OCI-LY1 (cell line): ENCODE measurements at regions not wholly inside any gene's neighbourhood (a gene's known extent, or its start where the extent isn't known, plus 50 kb on each side); places are given as distances from the start of the nearest gene placed in this dataset.

Experiments
- H2AFZ ChIP-seq: fragments of 200-600 bp; sonication (generic), shearing (Covaris generic); 2 replicates; pipeline ENCODE4 v1.6.0; 2014; ENCODE audit warnings: antibody characterized with exemption, mild to moderate bottlenecking, low read length
- H3F3A ChIP-seq: fragments of 200-600 bp; sonication (generic), shearing (Covaris generic); 2 replicates; pipeline ENCODE4 v1.6.0; 2014; ENCODE audit warnings: mild to moderate bottlenecking, antibody characterized with exemption, low read length, moderate library complexity; ENCODE audit not compliant: insufficient read depth
- H3K27ac ChIP-seq: fragments of 200-600 bp; sonication (generic); 2 replicates; pipeline ENCODE4 v1.5.1; 2014; ENCODE audit warnings: low read length, mixed run types, mild to moderate bottlenecking, low read depth; ENCODE audit not compliant: poor library complexity, severe bottlenecking
- H3K27me3 ChIP-seq: fragments of 200-600 bp; sonication (generic); 2 replicates; pipeline ENCODE4 v1.6.0; 2014; ENCODE audit warnings: antibody characterized with exemption, mild to moderate bottlenecking, low read length, moderate library complexity; ENCODE audit not compliant: insufficient read depth
- H3K36me3 ChIP-seq: fragments of 200-600 bp; sonication (generic); 2 replicates; pipeline ENCODE4 v1.6.1; 2014; ENCODE audit warnings: mild to moderate bottlenecking, antibody characterized with exemption, low read length, moderate library complexity, mixed read lengths; ENCODE audit not compliant: insufficient read depth
- H3K4me1 ChIP-seq: fragments of 200-600 bp; sonication (generic); 2 replicates; pipeline ENCODE4 v1.5.1; 2014; ENCODE audit warnings: mild to moderate bottlenecking, low read length, moderate library complexity; ENCODE audit not compliant: insufficient read depth, severe bottlenecking
- H3K4me2 ChIP-seq: fragments of 200-600 bp; sonication (generic), shearing (Covaris generic); 2 replicates; pipeline ENCODE4 v1.6.1; 2014; ENCODE audit warnings: low read length
- H3K4me3 ChIP-seq: fragments of 200-600 bp; sonication (generic); 2 replicates; pipeline ENCODE4 v1.5.1; 2014; ENCODE audit warnings: low read length, low read depth, mild to moderate bottlenecking, mixed read lengths; ENCODE audit not compliant: poor library complexity, severe bottlenecking
- H3K79me2 ChIP-seq: fragments of 200-600 bp; shearing (Covaris generic); 2 replicates; pipeline ENCODE4 v1.6.1; 2016; ENCODE audit warnings: mixed run types, low read length, mixed read lengths; ENCODE audit not compliant: insufficient read depth
- H3K9ac ChIP-seq: fragments of 200-600 bp; sonication (generic), shearing (Covaris generic); 2 replicates; pipeline ENCODE4 v1.6.1; 2014; ENCODE audit warnings: mild to moderate bottlenecking, low read length, mixed read lengths
- H3K9me2 ChIP-seq: fragments of 200-600 bp; sonication (generic), shearing (Covaris generic); 2 replicates; pipeline ENCODE4 v1.6.1; 2014; ENCODE audit warnings: low read depth, mild to moderate bottlenecking, low read length, mixed read lengths
- H3K9me3 ChIP-seq: fragments of 200-600 bp; shearing (Covaris generic); 2 replicates; pipeline ENCODE4 v1.6.1; 2014; ENCODE audit warnings: low read length, mixed read lengths
- H4K20me1 ChIP-seq: fragments of 200-600 bp; sonication (generic), shearing (Covaris generic); 2 replicates; pipeline ENCODE4 v1.6.0; 2016; ENCODE audit warnings: mild to moderate bottlenecking, low read length; ENCODE audit not compliant: insufficient read depth
- CTCF ChIP-seq: fragments of 200-600 bp; sonication (generic), shearing (Covaris generic); IDR thresholded peaks from 2 replicates; pipeline ENCODE4 v1.5.1; 2017; ENCODE audit warnings: mild to moderate bottlenecking, antibody characterized with exemption, low read length, moderate library complexity, mixed read lengths
- EZH2 ChIP-seq: fragments of 200-600 bp; sonication (generic), shearing (Covaris generic); IDR thresholded peaks from 2 replicates; pipeline ENCODE4 v1.8.0; 2017; ENCODE audit warnings: borderline replicate concordance, mixed run types, mild to moderate bottlenecking, antibody characterized with exemption, low read length, moderate library complexity, mixed read lengths

GRCh38 chr13:65488606-65489005 lies 1741.5 kb downstream of the PCDH9 start:
- H3K4me1 ChIP-seq, result peaks cover 22% of the 10 kb centered on the region
- H3K27ac ChIP-seq, result peak overlapping the region; percentile 61
- TF ChIP-seq EZH2, result no peak
- H3F3A ChIP-seq, result no peaks in the 10 kb centered on the region
- H3K4me3 ChIP-seq, result peak overlapping the region; percentile 28
- no peaks in the 10 kb centered on the region for H3K36me3 ChIP-seq
- H3K9ac ChIP-seq, result peak overlapping the region; percentile 42
- peaks cover 3% of the 10 kb centered on the region for H3K9me3 ChIP-seq
- H3K27me3 ChIP-seq, result no peaks in the 10 kb centered on the region
- peak overlapping the region; percentile 60 for H3K4me2 ChIP-seq
- peak overlapping the region; percentile 86 for H2AFZ ChIP-seq
- H3K79me2 ChIP-seq, result no peaks in the 10 kb centered on the region
- no peaks in the 10 kb centered on the region for H4K20me1 ChIP-seq
- H3K9me2 ChIP-seq, result no peaks in the 10 kb centered on the region

DNA sequence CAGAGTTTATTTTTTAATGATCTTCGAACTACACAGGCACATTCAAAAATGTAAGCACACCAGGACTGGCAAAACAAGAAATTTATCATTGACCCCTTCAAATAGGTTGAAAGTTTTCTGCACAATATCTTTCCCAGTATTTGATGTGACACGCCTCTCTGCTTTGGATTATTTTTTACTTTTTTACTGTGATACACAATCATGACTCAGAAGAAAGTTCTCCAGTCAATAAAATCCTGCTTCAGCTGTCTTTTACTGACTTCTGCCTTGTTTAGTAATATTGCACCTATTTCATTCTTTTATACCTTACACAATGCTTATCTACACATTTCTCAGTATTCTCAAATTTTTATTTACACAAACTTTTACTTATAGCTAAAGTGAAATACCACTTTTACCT lies 1750.4 kb downstream of the PCDH9 start:
- no peak overlapping the region for H3K4me3 ChIP-seq
- H3K36me3 ChIP-seq, result no peaks in the 10 kb centered on the region
- TF ChIP-seq EZH2 (no peak), CTCF (no peak)
- peaks cover 19% of the 10 kb centered on the region for H3K9me3 ChIP-seq
- peaks cover 14% of the 10 kb centered on the region for H3K4me1 ChIP-seq
- no peak overlapping the region for H3K27ac ChIP-seq
- H4K20me1 ChIP-seq, result no peaks in the 10 kb centered on the region
- H3K27me3 ChIP-seq, result no peaks in the 10 kb centered on the region
- H3K9me2 ChIP-seq, result no peaks in the 10 kb centered on the region
- no peak overlapping the region for H3K4me2 ChIP-seq
- H3F3A ChIP-seq, result no peaks in the 10 kb centered on the region
- no peaks in the 10 kb centered on the region for H3K79me2 ChIP-seq
- no peak overlapping the region for H3K9ac ChIP-seq
- peak overlapping the region; percentile 87; the same call in 1 of the 2 replicates for H2AFZ ChIP-seq

DNA sequence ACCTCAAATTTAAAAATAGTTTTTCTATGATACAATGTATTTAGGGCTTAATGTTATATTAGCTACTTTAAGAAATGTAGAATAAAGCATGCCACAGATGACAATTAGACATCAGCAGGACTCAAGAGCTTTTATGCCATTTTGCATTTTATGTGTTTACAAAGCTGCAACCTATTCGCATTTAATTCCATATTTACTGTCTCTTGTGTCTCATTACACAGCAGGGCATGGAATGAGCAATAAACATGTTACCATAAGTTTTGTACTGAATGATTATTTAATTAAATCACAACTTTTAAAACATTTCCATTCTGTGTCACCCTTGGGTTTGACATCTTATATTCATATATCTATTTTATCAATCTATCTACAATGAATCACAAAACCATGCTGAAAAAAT lies 1756.9 kb downstream of the PCDH9 start:
- Histone ChIP-seq H3F3A (no peaks in the 10 kb centered on the region), H4K20me1 (no peaks in the 10 kb centered on the region), H3K36me3 (no peaks in the 10 kb centered on the region), H3K27ac (no peak overlapping the region), H3K9me3 (peaks cover 8% of the 10 kb centered on the region; the same call in 1 of the 2 replicates), H3K27me3 (no peaks in the 10 kb centered on the region), H2AFZ (no peak overlapping the region), H3K9ac (no peak overlapping the region), H3K79me2 (no peaks in the 10 kb centered on the region), H3K4me1 (no peaks in the 10 kb centered on the region), H3K4me2 (no peak overlapping the region), H3K4me3 (no peak overlapping the region), H3K9me2 (no peaks in the 10 kb centered on the region)
- TF ChIP-seq EZH2 (no peak), CTCF (no peak)

- H3K79me2 ChIP-seq, result no peaks in the 10 kb centered on the region
- H3K4me2 ChIP-seq, result no peak overlapping the region
- peaks cover 6% of the 10 kb centered on the region for H3K4me1 ChIP-seq
- H3K27ac ChIP-seq, result no peak overlapping the region
- no peaks in the 10 kb centered on the region for H3F3A ChIP-seq
- H2AFZ ChIP-seq, result peak overlapping the region; percentile 76; the same call in 1 of the 2 replicates
- H3K27me3 ChIP-seq, result no peaks in the 10 kb centered on the region
- TF ChIP-seq EZH2 (no peak), CTCF (no peak)
- H3K9me2 ChIP-seq, result no peaks in the 10 kb centered on the region
- peaks cover 8% of the 10 kb centered on the region; the same call in 1 of the 2 replicates for H3K9me3 ChIP-seq
- H3K9ac ChIP-seq, result no peak overlapping the region
- H4K20me1 ChIP-seq, result no peaks in the 10 kb centered on the region
- no peaks in the 10 kb centered on the region for H3K36me3 ChIP-seq
- H3K4me3 ChIP-seq, result no peak overlapping the region
These were observed 1757.8 kb downstream of the PCDH9 start for GRCh38 chr13:65472336-65472735.
